NK-92 treated with Interleukin-12 subunit alpha and Interleukin-12 subunit beta, amount 100 ng/mL, for 24 hours (cell line): ENCODE measurements at regions not wholly inside any gene's neighbourhood (a gene's known extent, or its start where the extent isn't known, plus 50 kb on each side); places are given as distances from the start of the nearest gene placed in this dataset.
"Not testable (repeated sequence)": the region's sequence is repeated elsewhere in the genome, so short reads cannot be mapped to it uniquely, and the experiment has no call there.

Source experiments
- DNase-seq: peaks from one replicate; lab custom pipeline; 2025; lab: John Stamatoyannopoulos, UW

DNA sequence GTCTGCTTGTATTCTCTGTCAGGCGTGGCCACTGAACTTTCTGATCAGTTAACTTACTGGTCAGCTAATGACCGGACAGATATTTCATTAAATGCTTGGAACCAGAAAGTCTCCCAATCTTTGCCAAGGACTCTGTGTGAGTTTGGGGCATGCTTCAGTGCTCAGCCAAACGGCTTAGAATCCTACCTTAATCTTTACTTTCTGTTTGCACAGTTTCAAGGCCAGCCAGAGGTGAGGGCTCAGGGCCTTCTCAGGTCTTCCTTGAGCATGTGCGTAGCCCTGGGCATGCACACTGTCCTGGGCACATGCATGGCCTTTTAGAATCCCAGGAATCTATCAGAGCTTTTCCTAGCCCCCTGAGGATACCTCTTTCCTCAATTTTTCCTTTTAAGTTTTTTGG lies 230.1 kb downstream of the RAB11FIP4 start:
- no peak for DNase-seq

DNA sequence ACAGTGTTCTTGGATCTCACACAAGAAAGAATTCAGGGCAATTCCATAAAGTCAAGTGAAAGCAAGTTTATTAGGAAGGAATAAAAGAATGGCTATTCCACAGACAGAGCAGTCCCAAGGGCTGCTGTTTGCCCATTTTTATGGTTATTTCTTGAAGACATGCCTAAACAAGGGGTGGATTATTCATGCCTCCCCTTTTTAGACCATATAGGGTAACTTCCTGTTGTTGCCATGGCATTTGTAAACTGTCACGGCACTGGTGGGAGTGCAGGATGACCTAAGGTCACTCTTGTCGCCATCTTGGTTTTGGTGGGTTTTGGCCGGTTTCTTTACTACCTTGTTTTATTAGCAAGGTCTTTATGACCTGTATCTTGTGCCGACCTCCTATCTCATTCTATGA lies 219.6 kb downstream of the RAB11FIP4 start:
- not testable (repeated sequence) for DNase-seq

DNA sequence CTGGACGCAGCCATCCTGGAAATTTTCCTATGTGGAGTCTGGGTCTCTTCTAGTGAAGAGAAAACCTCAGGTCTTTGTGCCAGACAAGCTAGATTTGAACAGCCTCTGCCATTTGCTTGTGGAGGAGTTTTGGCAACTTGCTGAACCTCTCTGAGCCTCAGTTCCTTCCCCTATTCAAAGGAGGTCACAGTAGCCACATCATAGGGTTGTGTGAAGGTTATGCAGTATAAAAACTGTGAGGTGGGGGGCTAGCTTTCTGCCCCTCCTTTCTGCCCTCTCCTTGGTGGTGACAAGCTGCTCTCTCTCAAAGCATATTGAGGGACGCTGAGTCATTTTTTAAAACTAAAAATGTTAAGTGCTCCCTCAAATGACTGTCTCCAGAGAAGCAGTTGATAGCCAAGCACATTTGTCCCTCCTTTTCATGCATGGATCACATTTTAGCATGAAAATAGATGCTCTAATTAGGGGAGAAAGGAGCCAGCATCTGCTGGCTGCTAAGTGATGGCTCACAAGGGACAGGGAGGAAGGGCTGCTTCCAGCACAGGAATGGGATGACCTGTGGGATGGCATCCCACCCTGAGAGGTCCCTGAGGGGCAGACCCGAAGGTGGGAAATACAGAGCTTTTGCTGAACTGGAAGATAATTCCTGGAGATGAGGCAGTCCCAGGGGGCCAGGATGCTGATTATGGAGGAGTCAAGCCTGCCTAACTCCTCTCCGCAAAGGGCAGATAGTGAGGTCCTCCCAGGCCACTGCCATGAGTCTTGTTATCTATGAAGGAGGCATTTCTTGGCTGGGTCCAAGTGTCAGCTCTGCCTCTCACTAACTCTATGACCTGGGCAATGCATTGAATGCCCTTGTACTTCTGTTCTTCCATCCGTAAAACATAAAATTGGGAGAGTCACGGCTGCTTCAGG lies 218.8 kb downstream of the RAB11FIP4 start:
- no peak for DNase-seq

DNA sequence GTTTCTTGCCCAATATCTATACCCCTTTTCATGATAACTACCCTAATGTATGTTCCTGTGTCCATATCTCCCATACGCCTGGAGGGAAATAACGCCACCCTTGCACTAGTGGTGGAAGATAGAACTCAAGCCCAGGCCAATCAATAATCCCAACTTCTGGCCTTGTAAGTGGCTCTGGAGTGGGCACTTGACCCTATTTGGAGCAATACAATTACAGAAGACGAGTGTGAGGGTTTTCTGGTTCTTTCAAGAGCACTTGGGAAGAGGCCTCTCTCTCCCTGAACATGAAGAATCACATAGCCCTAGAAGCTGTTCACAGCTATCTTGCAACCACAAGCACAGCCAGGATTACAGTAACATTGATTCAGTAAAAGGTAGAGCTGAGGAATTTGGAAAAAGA lies 217.9 kb downstream of the RAB11FIP4 start:
- no peak for DNase-seq

DNA sequence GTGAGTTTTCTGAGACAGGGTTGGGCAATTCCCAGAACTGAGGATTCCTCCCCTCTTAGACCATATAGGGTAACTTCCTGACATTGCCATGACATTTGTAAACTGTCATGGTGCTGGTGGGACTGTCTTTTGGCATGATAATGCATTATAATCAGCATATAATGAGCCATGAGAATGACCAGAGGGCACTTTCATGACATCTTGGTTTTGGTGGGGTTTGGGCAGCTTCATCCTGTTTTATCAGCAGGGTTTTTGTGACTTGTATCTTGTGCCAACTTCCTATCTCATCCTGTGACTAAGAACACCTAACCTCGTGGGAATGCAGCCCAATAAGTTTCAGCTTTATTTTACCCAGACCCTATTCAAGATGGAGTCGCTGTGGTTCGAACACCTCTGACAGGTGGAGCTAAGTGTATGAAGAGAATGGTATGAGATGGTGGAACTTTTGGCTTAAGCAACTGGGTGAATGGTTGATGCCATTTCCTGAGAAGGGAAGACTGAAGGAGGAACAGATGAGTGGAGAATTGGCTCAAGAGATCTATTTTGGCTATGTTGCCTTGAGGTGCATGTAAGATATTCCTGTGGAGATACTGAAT lies 217.3 kb downstream of the RAB11FIP4 start:
- no peak for DNase-seq

DNA sequence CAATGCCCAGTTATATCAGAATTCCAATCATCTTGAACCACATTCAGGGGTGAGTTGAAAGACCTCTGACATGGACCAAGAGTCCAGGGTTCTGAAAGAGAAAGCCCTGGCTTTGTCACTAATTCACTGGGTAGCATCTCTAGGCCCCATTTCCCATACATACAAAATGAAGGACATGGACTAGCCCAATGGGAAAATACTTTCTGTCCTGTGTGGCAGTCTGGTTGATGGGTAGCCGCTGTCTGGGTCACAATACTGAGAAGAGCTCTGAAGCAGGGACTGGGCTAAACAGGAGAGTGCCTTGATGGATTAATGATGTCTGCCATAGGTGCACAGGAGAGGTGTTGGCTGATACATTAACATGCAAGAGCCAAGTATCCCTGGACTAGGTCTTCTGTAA lies 214.3 kb downstream of the RAB11FIP4 start:
- DNase-seq, result no peak

DNA sequence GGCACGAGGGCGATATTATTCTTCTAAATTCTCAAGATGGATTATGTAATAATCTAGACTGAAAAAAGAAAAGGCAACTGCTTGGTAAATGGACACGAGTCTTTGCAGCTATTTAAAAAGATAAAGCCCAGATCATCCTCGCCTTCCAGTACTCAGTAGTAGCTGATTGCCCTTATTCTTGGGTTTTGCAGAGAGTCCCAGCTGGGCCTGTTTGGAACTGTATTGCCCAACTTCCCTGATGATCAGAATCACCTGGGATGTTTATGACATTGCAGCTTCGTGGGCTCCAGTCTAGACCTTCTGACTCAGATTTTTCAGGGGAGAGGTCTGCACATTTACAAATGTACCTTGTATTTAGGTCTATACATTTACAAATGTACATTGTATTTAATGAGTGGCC lies 213.5 kb downstream of the RAB11FIP4 start:
- no peak for DNase-seq

DNA sequence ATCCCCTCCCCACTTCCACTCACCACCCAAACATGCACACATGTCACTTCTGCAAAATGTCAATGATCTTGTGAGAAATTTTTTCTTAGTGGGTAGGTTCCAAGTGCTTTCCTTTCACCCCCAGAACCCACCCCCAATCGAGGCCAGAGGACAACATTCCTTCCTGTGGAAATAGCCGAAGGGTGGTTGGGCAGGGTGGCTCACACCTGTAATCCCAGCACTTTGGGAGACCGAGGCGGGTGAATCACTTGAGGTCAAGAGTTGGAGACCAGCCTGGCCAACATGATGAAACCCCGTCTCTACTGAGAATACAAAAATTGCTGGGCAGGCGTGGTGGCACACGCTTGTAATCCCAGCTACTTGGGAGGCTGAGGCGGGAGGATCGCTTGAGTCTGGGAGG lies 208.7 kb downstream of the RAB11FIP4 start:
- not testable (repeated sequence) for DNase-seq

DNA sequence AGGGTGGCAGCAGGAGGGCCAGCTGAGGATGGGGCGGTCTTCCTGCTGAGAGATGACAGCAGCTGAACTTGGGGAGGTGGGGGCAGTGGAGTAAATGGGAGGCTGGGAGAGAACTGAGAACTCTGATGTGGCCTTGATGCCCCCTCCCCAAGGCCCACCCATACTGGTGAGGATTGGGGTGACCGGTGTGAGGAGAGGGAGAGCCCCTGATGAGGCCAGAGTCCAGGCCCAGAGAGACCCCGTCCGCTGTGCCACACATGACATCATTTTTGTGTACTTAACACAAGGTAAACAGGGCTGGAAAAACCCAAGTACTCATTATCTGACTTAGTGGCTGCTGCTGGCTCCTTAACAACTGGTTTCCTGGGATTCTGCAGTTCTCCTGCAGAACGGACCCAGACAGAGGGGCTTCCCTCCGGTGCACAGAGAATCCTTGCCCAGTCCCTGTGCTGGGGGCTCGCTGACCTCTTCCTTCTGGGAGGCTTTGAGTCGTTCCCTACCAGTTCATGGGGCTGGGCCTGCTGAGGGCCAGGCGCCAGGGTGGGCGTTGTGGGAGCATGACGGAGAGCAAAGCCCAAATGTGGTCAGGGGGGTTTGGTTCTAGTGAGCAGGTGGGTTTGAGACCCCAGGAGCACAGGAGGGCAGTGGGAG lies 207.6 kb downstream of the RAB11FIP4 start:
- no peak for DNase-seq

DNA sequence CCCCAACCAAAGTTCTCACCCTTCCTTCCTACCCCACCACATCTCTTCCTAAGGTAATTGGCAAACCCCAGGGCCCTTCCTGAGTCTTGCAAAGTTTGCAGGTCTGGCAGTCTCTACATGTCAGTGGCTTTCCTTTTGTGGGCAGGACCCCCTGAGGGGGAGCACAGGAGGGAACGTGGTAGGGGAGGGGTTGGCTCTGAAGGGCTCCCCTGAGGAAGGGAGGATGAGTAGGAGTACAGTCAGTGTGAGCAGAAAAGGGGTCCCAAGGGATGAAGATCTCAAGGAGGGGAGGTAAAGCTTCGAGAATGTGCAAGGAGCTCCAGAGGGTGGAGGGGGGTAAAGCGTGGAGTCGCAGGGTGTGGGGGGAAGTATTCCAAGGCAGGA lies 206.9 kb downstream of the RAB11FIP4 start:
- DNase-seq, result no peak

DNA sequence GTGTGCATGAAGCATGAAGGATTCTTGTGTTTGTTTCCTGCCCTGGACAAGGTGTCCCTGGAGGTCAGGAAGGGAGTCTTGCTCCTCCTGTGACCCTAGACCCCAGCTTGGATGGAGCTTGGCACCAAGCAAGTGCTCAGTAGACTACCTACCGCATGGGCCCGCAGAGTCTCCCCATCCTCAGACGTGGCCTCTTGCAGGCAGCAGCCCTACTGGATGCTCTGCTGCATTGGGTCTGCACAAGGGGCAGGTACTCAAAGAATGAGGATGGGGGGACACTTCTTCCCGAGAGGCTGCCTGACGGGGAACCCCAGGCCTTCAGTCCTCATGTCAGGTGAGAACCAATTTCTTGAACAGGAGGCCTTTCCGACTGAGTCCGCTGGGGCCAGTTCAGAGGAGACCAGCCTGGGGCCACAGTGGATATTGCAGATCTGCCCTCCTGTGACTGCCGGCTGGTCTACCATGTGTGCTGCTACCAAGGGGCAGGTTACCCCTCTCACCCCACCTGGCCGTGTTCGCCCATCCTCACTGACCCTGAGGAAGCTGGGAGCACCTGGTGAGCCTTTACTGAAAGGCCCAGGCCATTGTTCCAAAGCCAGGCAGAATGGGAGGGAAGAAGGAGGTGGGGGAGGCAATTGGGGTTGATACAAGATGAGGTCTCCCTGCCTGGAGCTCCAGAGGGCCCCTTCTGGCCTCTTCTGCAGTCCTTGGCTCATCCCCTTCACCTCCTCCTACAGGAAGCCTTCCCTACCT lies 206.3 kb downstream of the RAB11FIP4 start:
- DNase-seq, result no peak

DNA sequence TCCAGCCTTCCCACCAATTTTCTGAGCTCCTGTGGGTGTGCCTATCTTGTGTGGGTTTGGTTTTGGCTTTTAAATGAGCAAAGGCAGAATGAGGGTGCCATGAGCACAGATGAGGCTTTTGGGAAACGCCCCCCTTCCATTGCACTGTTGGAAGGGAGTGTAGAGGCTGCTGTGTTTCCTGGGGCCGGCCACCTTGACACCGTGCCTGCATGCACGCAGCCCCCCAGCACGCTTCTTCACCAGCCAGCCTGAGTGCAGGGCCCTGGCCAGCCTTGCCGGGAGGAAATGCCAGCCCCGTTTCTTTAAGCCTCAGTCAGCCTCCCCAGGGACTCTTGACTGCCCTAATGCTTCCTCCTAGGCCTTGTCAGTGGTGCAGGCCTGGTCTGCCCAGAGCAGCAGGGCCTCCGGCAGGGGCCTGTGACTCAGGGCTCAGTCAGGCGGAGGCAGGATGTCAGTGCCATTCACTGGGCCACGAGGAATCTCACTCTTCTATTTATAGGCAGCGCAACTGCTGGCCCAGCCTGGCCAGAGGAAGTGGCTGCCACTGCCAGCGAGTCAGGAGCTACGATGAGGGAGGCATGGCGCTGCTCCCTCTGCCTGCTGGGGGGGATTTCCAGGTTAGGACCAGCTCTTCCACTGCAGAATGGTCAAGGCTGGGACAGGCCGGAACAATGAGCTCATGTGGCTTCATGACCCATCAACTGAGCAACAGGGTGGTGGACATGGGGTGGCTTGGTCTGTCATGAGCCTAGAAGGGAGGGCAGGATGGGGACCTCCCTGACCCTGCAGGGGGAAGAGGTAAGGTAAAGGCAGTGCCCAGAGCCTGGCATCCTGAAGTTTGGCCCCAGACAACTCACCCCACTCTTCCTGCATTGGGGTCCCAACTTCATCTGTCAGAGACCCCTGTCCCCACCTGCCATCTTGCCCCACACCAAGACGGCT lies 205.2 kb downstream of the RAB11FIP4 start:
- no peak for DNase-seq

DNA sequence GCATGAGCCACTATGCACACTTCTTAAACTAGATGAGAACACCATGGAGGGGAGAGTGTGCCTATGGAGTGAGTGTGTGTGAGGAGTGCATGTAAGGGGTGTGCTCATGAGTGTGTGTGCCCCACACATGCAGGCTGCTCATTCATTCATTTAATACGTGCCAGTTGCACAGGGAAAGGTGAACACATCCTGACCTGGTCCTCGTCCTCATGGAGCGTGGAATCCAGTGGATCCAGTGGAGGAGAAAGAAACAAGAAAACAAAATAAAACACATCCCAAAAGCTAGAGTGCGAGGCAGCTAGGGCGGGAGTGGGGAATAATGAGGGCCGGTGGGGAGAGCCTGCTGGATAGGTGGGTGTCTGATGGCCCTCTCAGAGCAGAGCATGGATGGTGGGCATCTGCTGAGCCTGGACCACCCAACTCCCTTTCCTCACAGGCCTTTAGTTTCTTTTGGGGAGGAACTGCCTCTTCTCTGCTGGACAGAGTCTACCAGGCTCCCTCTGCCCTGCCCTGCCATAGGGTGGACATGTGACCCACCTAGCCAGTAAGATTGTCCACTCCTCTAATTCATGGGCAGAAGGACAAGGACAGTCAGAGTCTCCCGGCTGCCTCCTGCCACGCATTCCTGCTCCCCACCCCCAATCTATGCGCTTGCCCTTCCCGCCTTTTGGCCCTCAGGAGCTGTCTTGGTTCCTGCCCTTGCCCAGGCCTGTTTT lies 204.3 kb downstream of the RAB11FIP4 start:
- no peak for DNase-seq

DNA sequence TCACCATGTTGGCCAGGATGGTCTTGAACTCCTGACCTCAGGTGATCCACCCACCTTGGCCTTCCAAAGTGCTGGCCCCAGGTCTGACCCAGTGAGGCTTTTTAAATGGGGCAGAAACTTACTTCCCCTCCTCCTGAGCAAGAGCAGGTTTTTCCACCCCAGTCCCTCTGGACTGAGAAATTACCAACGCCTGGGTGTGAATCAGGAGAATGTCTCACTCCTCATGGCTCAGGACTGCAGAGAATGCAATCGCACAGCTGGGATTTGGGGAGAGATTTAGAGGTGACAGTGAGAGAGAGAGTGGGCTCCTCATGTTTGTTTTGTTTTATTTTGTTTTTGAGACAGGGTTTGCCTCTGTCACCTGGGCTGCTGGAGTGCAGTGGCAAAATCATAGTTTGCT lies 203.6 kb downstream of the RAB11FIP4 start:
- no peak for DNase-seq

DNA sequence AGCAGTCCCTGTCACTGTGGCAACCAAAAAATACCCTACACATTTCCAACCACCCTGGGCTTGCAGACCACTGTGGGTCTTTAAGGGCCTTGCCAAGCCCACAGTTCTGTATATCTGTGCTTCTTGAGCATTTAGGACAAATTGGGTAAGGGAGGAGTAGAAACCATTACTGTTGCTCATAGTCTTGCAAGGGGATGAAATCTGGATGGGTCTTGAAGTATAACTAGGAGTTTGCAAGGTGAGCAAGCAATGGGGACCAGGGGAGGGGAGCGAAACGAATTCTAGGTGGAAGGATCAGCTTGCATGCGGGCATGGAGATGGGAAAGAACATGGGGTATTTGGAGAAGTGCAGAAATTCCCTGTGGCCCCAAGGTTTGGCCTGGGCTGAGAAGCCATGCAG lies 202.9 kb downstream of the RAB11FIP4 start:
- DNase-seq, result no peak

DNA sequence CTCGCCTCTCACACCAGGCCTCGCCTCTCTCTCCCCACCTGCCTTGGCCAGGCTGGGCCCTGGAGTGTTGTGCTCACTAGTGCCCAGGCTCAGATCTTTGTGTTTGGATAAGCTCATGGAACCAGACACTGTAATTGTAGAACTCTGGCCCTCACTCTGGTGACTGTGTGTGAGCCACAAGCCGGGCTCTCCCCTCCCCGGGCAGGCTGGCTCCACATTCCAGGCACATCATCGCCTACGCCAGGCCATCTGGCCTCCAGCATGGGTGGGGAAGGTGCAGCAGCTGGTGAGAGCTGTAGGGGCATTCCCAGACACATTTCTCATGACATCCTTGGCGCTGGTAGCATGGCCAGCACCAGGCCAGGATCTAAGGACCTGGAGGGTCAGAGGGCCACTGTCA lies 202.3 kb downstream of the RAB11FIP4 start:
- no peak for DNase-seq

DNA sequence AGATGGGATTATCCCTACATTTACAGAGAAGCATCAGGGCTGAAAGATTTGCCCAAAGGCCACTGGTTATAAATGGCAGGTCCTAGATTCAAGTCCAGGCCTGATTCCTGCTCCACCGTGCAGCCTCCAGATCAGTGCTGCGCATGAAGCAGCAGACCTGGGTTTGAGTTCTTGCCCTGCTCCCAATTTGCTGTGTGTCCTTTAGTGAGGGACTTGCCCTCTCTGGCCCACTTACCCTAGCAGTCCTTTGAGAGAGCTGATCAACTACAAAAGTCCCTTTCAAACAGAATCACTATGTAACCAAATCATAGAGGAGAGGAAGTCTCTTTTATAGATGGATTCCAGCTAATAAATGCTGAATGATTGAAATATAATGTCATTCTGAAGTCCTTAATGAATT lies 200.4 kb downstream of the RAB11FIP4 start:
- no peak for DNase-seq

DNA sequence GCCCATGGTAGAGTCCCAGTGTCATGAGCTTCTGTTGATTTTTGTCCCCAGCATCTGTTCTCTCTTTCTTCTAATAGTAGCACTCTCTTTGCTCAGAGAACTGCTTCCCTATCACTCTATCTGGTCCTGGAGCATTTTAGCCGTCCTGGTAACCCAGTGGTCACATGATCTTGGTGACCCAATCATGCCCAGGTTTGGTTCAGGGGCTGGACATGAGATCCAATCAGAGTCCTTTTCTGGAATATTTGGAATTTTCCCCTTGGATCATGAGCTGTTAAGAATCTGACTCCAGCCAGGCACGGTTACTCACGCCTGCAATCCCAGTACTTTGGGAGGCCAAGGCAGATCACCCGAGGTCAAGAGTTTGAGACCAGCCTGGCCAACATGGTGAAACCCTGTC lies 197.0 kb downstream of the RAB11FIP4 start:
- no peak for DNase-seq

DNA sequence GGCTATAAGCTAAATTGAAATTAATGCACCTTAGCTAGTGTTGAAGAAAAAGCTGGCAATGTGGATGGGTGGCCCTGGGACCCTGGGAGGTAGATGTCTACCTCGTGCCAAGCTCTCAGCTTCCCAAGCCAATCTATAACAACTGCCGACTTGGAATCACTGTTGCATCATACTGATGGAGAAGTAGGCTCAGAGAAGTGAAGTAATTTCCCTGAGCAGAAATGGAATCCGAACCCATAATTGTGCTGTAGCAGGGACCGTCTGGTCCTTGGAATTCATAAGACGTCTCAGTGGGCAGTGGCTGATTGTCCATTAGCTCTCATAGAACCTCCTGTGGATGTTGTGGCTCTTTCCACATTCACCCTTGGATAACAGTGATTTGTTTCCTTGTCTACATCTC lies 196.6 kb downstream of the RAB11FIP4 start:
- no peak for DNase-seq
